Sigmoid colon (tissue), 6 donors: ENCODE measurements at regions not wholly inside any gene's neighbourhood (a gene's known extent, or its start where the extent isn't known, plus 50 kb on each side); places are given as distances from the start of the nearest gene placed in this dataset.
"Not testable (repeated sequence)": the region's sequence is repeated elsewhere in the genome, so short reads cannot be mapped to it uniquely, and the experiment has no call there.

Source experiments
- DNase-seq: peaks from one replicate; pipeline ENCODE4 v3.0.0-alpha.2; 2019
- H3K27ac ChIP-seq, 4 donors: fragments of 200-600 bp; sonication (generic); one replicate each; pipeline ENCODE4 v1.5.1; 2016 to 2019; ENCODE audit warnings: mild to moderate bottlenecking in 1 of 4
- H3K27me3 ChIP-seq, 3 donors: fragments of 200-600 bp; sonication (generic); one replicate each; pipeline ENCODE4 v1.5.1; 2019; ENCODE audit warnings: mild to moderate bottlenecking in 1 of 3
- H3K36me3 ChIP-seq, 4 donors: fragments of 200-600 bp; sonication (generic); one replicate each; pipeline ENCODE4 v1.5.1; 2016 to 2019
- H3K4me1 ChIP-seq, 4 donors: fragments of 200-600 bp; sonication (generic); one replicate each; pipeline ENCODE4 v1.5.1; 2017 to 2019
- H3K4me3 ChIP-seq, 4 donors: fragments of 200-600 bp; sonication (generic); one replicate each; pipeline ENCODE4 v1.5.1; 2017 to 2019; ENCODE audit warnings: mild to moderate bottlenecking in 2 of 4, moderate library complexity in 1 of 4
- H3K9me3 ChIP-seq, 4 donors: fragments of 200-600 bp in 3 of 4; sonication (generic) in 3 of 4; one replicate each; pipeline versions ENCODE4 v1.5.1 to v1.6.1; 2013 to 2019
- CTCF ChIP-seq, 4 experiments: fragments of 450-650 bp in 3 of 4; fragments of 200-600 bp in 1 of 4; IDR thresholded peaks; one replicate each; pipeline ENCODE4 v1.5.1; 2016 to 2019; ENCODE audit warnings: antibody characterized with exemption in 4 of 4, mild to moderate bottlenecking in 3 of 4, moderate library complexity in 2 of 4
- EP300 ChIP-seq, 4 donors: sonication (generic); formaldehyde crosslinking; IDR thresholded peaks; one replicate each; pipeline ENCODE4 v1.6.1; 2017; ENCODE audit warnings: antibody characterized with exemption in 4 of 4
- POLR2A ChIP-seq, 2 donors: fragments of 450-650 bp; IDR thresholded peaks; one replicate each; pipeline ENCODE4 v1.6.1; 2016; ENCODE audit warnings: antibody characterized with exemption in 2 of 2, mild to moderate bottlenecking in 2 of 2, moderate library complexity in 2 of 2
- POLR2AphosphoS5 ChIP-seq, 4 donors: sonication (generic); formaldehyde crosslinking; IDR thresholded peaks; one replicate each; pipeline ENCODE4 v1.6.1; 2017; ENCODE audit warnings: antibody characterized with exemption in 4 of 4
- WGBS, 2 donors: extraction: QIAGEN DNeasy Blood & Tissue Kit; methylation state at CpG; one replicate each; pipeline ENCODE4 v1.1.7; 2013; 5-methylcytosine and 5-hydroxymethylcytosine counted together
- intact Hi-C: fragments of 100-400 bp; cut with DNase I; formaldehyde crosslinking; loops from one replicate; pipeline ENCODE4 v1.15.1; 2023
- donor health status: healthy with polysubstance abuse.
- donor health status: healthy.

GRCh38 chr4:89496851-89497250 lies 189.3 kb upstream of the GPRIN3 start:
- WGBS, 2 donors, result 59 to 76% methylated on average over 1 of the region's 1 CpG
- H3K4me1 ChIP-seq, result no peaks in the 10 kb centered on the region
- no peak for DNase-seq
- H3K9me3 ChIP-seq, result no peaks in the 10 kb centered on the region
- H3K36me3 ChIP-seq, result no peaks in the 10 kb centered on the region
- TF ChIP-seq POLR2A (IDR thresholded peaks at IDR 0.05), result no peak
- no peak for TF ChIP-seq CTCF (IDR thresholded peaks at IDR 0.05)
- no peak for TF ChIP-seq POLR2AphosphoS5 (IDR thresholded peaks at IDR 0.05)
- TF ChIP-seq EP300 (IDR thresholded peaks at IDR 0.05), result no peak
- H3K27me3 ChIP-seq, result no peaks in the 10 kb centered on the region
- H3K27ac ChIP-seq, result no peak overlapping the region
- intact Hi-C loops, result no loop called here
- no peak overlapping the region for H3K4me3 ChIP-seq

GRCh38 chr4:89493367-89493766 lies 185.8 kb upstream of the GPRIN3 start:
- no peaks in the 10 kb centered on the region for H3K4me1 ChIP-seq
- H3K9me3 ChIP-seq, result no peaks in the 10 kb centered on the region
- TF ChIP-seq POLR2AphosphoS5 (IDR thresholded peaks at IDR 0.05) (no peak), EP300 (IDR thresholded peaks at IDR 0.05) (no peak), POLR2A (IDR thresholded peaks at IDR 0.05) (no peak), CTCF (IDR thresholded peaks at IDR 0.05) (no peak)
- no peak for DNase-seq
- H3K27ac ChIP-seq, result no peak overlapping the region
- H3K36me3 ChIP-seq, result no peaks in the 10 kb centered on the region
- H3K27me3 ChIP-seq, result no peaks in the 10 kb centered on the region
- intact Hi-C loops, result no loop called here
- no peak overlapping the region for H3K4me3 ChIP-seq
- 94 to 97% methylated on average over 3 of the region's 3 CpGs for WGBS, 2 donors

DNA sequence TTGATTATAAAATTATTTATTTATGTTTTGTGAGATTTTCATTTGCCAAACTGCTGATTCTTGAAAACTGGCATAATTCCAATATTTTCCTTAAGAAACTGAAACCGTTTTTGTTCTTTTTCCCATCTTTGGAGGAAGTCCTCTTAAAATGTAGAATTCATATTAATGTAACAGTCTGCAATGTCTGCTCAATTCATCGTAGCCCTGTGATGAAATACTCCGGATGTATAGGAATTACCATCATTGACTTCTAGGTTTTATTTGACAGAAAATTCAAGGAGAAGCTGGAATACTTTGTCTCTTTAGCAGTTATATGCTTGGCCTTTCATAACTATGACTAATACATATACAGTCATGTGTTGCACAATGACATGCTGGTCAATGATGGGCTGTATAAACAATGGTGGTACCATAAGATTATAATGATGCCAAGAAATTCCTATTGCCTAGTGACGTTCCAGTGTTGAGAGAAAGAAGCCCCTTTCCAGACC lies 185.0 kb upstream of the GPRIN3 start:
- no peaks in the 10 kb centered on the region for H3K9me3 ChIP-seq
- no peaks in the 10 kb centered on the region for H3K36me3 ChIP-seq
- 73 to 75% methylated on average over 4 of the region's 4 CpGs for WGBS, 2 donors
- intact Hi-C loops, result no loop called here
- no peak overlapping the region for H3K4me3 ChIP-seq
- H3K27ac ChIP-seq, result no peak overlapping the region
- no peaks in the 10 kb centered on the region for H3K4me1 ChIP-seq
- no peak for TF ChIP-seq EP300 (IDR thresholded peaks at IDR 0.05)
- no peak for TF ChIP-seq CTCF (IDR thresholded peaks at IDR 0.05)
- TF ChIP-seq POLR2A (IDR thresholded peaks at IDR 0.05), result no peak
- TF ChIP-seq POLR2AphosphoS5 (IDR thresholded peaks at IDR 0.05), result no peak
- no peak for DNase-seq
- no peaks in the 10 kb centered on the region for H3K27me3 ChIP-seq

DNA sequence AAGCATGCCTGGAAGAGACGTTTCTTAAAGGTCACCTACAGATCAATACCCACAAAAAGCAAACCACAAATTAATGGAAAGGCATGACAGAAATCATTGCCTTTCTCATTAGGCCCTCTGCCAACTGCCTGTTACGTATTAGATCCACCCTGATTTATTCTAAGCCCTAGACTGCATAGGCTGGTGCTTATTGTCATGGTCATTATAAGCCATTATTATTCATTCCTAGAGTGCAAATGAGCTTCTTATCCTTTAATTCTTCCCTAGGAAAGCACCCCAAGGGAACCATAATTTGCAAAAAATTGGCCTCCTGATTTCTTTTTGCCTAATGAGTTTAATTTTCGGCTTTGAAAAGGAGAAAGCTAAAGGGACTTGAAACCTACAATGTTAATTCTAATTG lies 184.2 kb upstream of the GPRIN3 start:
- no peak for DNase-seq
- no peaks in the 10 kb centered on the region for H3K9me3 ChIP-seq

DNA sequence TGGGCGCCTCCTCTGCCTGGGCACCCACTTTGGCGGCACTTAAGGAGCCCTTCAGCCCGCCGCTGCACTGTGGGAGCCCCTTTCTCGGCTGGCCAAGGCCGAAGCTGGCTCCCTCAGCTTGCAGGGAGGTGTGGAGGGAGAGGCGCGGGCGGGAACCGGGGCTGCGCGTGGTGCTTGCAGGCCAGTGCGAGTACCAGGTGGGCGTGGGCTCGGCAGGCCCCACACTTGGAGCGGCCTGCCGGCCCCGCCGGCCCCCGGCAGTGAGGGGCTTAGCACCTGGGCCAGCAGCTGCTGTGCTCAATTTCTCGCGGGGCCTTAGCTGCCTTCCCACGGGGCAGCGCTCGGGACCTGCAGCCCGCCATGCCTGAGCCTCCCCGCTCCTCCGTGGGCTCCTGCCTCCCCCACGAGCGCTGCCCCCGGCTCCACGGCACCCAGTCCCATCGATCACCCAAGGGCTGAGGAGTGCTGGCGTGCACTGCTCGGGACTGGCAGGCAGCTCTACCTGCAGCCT lies 182.4 kb upstream of the GPRIN3 start:
- not testable (repeated sequence) for H3K36me3 ChIP-seq, H3K27ac ChIP-seq, H3K27me3 ChIP-seq, H3K4me3 ChIP-seq, DNase-seq, H3K4me1 ChIP-seq, H3K9me3 ChIP-seq
- intact Hi-C loops, result loop anchor here (10.0 kb wide), 1 partner anchor 415 kb away; no protein-coding TSS in a partner anchor
- 96 to 98% methylated on average over 35 of the region's 35 CpGs for WGBS, 2 donors

More for the DNA sequence above, 184.2 kb upstream of the GPRIN3 start:
- TF ChIP-seq EP300 (IDR thresholded peaks at IDR 0.05) (no peak), POLR2AphosphoS5 (IDR thresholded peaks at IDR 0.05) (no peak), CTCF (IDR thresholded peaks at IDR 0.05) (no peak), POLR2A (IDR thresholded peaks at IDR 0.05) (no peak)
- no peaks in the 10 kb centered on the region for H3K27me3 ChIP-seq
- H3K4me3 ChIP-seq, result no peak overlapping the region
- no peak overlapping the region for H3K27ac ChIP-seq
- H3K4me1 ChIP-seq, result no peaks in the 10 kb centered on the region
- intact Hi-C loops, result no loop called here
- 76 to 80% methylated on average over 3 of the region's 3 CpGs for WGBS, 2 donors
- no peaks in the 10 kb centered on the region for H3K36me3 ChIP-seq
